GM19023 (cell line): ENCODE measurements at regions not wholly inside any gene's neighbourhood (a gene's known extent, or its start where the extent isn't known, plus 50 kb on each side); places are given as distances from the start of the nearest gene placed in this dataset.
"Not testable (repeated sequence)": the region's sequence is repeated elsewhere in the genome, so short reads cannot be mapped to it uniquely, and the experiment has no call there.

ENCODE experiments used
- ATAC-seq: cut with Tn5 transposase; IDR thresholded peaks from one replicate; pipeline ENCODE4 v1.9.1; 2021; ENCODE audit warnings: mild to moderate bottlenecking, moderate library complexity; ENCODE audit not compliant: unreplicated experiment

GRCh38 chr2:111282162-111282561 lies 161.4 kb downstream of the BCL2L11 start:
- ATAC-seq = not testable (repeated sequence)

GRCh38 chr2:111287646-111288568 lies 167.2 kb downstream of the BCL2L11 start:
- not testable (repeated sequence) for ATAC-seq

GRCh38 chr2:111290370-111290769 lies 169.7 kb downstream of the BCL2L11 start:
- not testable (repeated sequence) for ATAC-seq

GRCh38 chr2:111291566-111291965 lies 170.9 kb downstream of the BCL2L11 start:
- not testable (repeated sequence) for ATAC-seq

GRCh38 chr2:111292232-111292968 lies 171.7 kb downstream of the BCL2L11 start:
- not testable (repeated sequence) for ATAC-seq

GRCh38 chr2:111294699-111295098 lies 174.0 kb downstream of the BCL2L11 start:
- ATAC-seq = not testable (repeated sequence)

GRCh38 chr2:111296122-111296804 lies 175.5 kb downstream of the BCL2L11 start:
- ATAC-seq = not testable (repeated sequence)

GRCh38 chr2:111297128-111297527 lies 176.4 kb downstream of the BCL2L11 start:
- not testable (repeated sequence) for ATAC-seq

GRCh38 chr2:111298927-111299326 lies 178.2 kb downstream of the BCL2L11 start:
- ATAC-seq = not testable (repeated sequence)

GRCh38 chr2:111299635-111300034 lies 178.9 kb downstream of the BCL2L11 start:
- not testable (repeated sequence) for ATAC-seq

GRCh38 chr2:111301677-111302076 lies 181.0 kb downstream of the BCL2L11 start:
- not testable (repeated sequence) for ATAC-seq

- not testable (repeated sequence) for ATAC-seq
These were observed 181.9 kb downstream of the BCL2L11 start for GRCh38 chr2:111302397-111303218.

GRCh38 chr2:111307302-111307701 lies 186.6 kb downstream of the BCL2L11 start:
- ATAC-seq = not testable (repeated sequence)

- ATAC-seq = not testable (repeated sequence)
These were observed 188.7 kb downstream of the BCL2L11 start for GRCh38 chr2:111309231-111310075.

- not testable (repeated sequence) for ATAC-seq
These were observed 189.7 kb downstream of the BCL2L11 start for GRCh38 chr2:111310395-111310794.

GRCh38 chr2:111311568-111311967 lies 190.9 kb downstream of the BCL2L11 start:
- ATAC-seq = not testable (repeated sequence)

GRCh38 chr2:111312897-111313607 lies 192.3 kb downstream of the BCL2L11 start:
- ATAC-seq = not testable (repeated sequence)

GRCh38 chr2:111313711-111314110 lies 193.0 kb downstream of the BCL2L11 start:
- not testable (repeated sequence) for ATAC-seq
